HPDE6-E6E7 (cell line): ENCODE measurements at regions not wholly inside any gene's neighbourhood (a gene's known extent, or its start where the extent isn't known, plus 50 kb on each side); places are given as distances from the start of the nearest gene placed in this dataset.

ENCODE experiments used
- DNase-seq: peaks from one replicate; pipeline ENCODE4 v3.0.0; 2011; ENCODE audit warnings: missing footprints; ENCODE audit errors: extremely low spot score

DNA sequence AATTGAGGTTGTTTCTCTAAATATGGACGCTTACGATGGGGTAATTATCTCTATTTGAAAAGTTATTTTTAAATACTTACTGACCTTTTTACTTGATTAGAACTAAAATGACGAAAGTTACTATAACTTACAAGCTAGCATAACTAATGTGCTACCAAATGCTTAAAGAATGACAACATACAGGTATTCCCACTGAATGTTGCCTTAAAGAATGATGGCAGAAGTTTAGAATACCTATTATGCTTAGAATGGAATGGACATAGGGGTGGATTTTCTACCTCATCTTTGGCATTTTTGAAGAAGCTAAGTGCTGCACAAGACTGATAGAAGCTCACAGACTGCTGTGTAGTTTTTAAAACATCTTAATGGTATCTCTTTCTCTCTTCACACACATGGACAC, 284.8 kb downstream of the THBS2 start:
- no peak for DNase-seq

DNA sequence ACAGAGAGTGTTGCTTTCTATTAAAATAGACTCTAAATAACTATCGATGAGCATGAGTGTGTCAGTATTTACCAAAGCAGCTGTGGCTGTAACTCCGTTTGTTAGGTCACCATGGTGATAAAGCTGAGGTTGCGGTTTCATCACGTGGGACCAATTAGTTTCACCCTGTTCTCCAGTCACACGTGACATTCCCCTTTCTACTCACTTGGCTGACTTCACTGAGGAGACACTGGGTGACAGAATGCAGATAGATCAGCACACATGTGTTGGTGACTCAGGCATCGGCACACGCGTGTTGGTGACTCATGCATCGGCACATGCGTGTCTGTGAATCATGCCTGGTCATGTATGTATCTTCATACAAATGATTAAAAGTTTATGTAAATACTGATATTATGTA, 285.4 kb downstream of the THBS2 start:
- DNase-seq = peak; percentile 74

DNA sequence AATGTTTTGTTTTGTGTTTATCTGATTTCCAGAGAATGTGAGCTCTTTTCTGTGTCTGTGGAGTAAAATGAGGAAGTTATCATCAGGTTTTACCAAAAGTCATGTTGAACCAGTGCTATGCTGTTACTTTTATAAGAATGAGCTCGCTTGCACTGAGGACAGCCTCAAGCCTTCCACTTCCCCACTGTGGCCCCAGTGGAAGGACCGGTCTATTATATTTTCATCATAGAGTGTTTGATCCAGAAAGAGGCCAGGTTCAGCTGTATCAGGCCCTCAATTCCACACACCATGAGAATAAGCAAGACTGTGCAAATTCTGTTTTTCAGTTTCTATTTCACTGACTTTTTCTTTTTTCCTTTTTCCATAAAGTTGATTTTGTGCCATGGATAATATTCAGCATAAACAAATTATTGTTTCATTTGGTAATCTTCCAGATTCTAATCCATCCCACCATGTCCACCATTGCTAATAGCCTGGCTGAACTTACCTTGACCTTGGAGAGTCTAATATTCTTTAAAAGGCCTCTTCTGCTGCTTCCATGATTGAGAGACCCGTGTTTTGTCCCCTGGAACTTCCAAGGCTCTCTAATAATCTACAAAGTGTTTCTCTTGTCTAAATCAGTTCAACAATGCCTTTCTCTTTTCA, 286.2 kb downstream of the THBS2 start:
- DNase-seq = no peak

DNA sequence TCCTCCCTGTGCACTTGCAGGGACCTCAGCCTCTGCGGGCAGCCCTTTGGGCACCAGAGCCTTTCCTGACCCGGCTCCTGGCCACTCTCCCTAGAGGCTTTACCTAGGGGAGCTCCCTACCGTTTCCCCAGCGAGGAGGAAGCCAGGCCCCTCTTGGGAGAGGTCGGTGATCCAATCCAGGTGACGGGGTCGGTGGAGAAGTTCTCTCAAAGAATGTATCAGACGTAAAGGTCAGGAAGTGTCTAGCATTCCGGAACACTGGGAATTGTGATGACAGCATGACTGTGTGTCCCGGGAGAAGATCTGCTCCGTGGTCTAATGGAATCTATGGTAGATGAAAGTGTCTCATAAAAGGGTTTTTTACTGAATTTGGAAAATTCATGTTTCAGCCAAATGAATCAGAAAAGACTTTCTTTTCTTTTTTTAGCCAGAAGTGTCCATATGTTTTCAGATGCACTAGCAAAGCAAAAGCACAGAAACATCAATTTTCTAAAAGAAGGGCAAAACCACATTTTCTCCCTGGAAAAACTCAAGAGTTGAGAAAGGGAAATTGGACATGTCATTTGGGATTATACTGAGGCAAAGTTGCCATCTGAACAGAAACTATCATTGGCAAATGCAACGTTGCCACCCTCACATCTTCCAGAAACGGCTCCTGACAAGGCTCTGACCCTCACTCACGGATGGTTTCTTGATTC, 289.4 kb downstream of the THBS2 start:
- no peak for DNase-seq

DNA sequence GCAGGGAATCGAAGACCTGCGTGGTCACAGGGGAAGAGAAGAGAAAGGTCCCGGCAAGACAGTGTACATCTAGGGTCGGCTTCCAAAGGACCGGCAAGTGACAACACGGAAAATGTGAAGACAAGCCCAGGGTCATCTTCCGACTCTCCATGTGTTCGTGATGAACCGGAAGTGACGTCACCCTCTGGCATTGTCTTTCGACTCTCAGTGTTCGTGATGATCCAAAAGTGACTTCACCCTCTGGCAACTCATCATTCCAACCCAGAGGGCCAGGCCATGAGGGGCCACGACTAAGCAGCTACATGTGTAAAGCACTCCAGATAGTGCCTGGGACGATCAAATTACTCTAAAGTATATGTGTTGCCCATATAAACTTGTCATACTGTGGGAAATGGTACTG, 290.8 kb downstream of the THBS2 start:
- no peak for DNase-seq

DNA sequence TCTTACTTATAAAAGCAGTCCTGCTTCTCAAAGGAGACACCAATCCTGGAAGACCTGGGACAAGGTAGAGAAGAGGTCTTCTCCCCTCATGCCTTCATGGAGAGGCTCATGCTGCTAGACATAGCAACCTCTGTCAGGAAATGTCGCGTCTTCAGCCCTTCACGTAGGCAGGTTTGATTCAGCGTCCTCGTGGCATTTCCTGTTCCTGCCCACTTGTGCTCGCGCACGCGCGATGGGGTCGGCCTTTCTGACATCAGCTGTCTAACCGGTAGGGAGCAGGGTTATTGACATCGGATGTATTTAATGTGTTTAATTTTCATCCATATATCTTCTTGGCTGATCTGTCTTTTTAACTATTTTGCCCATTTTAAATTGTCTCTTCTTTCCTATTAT, 292.4 kb downstream of the THBS2 start:
- no peak for DNase-seq

DNA sequence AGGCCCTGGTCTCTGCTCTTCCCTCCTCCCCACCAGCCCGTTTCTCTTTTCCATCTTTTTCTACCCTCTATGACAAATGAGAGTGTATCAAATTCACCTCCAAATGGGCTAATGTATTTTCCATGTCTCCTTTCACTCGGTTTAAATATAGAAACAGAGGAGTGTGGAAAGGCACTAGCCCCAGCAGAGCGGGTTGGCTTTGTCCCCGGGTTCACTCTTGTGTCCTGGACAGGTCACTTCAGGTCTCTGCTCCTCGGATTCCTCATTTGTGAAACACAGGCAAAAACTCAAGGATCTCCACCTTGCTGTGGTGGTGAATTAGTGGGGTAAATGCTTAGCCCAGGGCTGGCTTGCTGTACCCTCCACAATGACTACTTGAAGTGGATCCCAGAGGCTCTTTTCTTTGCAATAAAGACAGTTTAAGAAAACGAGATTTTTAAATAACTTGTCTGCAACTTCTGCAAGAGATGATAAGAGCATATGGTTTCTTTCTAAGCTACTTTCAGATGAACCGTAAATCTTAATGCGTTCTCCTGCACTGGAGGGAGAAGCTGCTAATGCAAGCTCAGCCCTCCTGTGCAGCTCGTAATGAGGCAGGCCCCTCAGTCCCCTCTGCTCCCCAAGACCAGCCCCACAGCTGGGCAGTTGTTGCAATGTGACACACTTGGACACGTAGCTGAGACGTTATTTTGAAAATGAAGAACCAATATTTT, 292.9 kb downstream of the THBS2 start:
- DNase-seq = no peak

DNA sequence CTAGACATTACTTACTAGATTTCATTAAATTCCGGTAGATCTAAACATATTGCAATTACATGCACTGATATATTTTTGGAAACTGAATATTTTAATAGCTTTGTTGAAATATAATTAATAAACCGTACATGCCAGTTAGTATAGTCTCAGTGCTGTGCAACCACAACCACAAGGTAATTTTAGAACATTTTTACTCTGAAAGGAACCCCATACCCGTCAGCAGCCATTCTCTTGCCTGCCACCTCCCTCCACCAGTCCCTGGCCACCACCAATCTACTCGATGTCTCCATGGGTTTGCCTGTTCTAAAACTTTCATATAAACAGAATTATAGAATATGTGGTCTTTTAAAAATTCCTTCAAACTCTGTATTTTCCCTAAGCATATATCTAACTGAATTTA, 293.9 kb downstream of the THBS2 start:
- DNase-seq = no peak

DNA sequence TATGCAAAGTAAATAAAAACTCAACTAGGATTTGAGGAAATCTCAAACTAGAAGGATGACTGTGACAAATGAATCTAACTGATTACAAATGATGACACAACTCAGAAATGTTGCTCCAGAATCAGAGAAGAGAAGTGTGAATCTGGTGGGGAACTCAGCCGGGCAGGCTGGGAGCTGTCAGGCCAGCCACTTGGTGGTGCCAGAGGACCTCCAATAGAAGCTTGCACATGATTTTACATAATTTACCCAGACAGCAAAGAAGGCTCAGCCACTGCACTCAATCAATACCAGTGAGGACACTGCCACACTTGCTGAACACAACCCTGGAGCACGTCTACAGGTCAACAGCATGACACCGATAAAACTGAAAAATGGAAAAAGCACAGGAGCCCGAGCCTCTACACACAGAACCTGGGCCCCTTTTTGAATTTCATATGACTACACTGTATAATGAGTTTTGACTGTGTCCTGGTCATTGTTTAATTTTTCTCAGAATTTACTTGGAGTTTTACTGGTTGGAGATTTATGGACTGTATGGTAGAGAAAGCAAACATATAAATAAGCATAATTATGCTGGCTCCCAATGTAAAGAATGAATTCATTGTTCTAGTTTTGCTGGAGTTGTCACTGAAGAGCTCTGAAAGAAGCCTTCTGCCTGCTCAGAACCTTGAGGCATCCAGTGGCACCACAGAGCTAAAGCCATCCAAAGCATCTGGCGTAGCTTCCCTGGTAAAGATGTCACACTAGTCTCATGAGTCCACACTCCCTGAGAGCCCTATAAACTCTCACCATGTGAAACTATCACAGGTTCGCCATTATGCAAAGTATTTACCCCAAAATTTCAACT, 296.5 kb downstream of the THBS2 start:
- DNase-seq = peak; percentile 70

DNA sequence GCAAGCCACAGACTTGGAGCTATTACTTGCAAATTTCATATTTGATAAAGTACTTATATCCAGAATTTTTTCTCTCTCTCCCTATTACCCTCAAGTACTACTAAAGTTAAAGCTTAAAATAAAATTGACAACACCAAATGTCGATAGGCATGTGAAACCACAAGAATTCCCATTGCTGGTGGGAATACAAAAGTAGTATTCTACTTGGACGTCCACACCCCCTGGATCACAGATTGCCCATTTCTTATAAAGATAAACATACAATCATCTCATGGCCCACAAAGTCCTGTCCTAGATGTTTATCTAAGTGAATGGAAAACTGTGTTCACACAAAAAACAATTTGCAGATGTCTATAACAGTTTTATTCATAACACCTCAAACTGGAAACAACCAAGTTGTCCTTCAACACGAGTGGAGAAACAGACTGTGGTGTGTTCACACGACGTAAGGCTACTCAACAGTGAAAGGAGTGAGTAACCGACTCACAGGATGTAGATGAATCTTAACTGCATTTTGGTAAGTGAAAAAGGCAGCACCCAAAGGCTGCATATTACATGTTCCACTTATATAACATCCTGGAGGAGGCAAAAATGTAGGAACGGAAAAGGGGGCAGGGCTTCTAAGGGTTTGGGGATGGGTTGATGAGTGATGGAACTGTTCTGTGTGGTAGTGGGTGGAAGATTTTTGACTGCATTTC, 297.4 kb downstream of the THBS2 start:
- DNase-seq = no peak

DNA sequence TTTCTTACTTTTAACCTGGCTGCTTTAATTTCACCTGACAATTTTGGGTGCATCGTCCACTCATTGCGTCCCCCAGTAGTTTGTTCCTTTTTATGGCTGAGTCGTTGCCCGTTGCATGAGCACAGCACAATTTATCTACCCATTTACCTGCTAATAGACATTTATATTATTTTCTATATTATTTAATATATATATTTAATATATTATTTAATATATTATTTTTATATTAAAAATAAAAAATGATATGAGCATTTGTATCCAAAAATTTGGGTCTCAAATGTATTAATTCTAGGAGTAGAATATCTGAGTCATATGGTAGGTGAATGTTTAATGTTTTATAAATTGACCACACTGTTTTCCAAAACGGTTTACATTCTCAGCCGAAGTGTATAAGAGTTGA, 300.2 kb downstream of the THBS2 start:
- DNase-seq = no peak

DNA sequence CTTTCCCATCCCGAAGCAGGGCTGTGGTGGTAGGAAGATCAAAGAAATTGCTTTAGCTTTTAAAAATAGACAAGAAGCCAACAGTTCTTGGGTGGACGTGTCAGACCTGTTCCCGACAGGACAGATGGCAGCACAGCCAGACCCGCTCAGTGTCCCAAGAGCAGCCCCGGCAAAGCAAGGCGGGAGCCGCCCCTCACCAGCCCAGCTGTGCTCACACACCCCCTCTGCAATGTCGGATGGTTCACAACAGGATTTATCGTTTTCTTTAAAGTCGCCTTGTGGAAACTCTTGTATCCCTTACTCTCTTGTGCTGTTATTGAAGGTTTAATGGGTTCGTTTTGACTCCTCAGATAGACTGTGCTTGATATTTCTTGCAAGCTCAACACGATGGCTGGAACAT, 302.4 kb downstream of the THBS2 start:
- DNase-seq = no peak

DNA sequence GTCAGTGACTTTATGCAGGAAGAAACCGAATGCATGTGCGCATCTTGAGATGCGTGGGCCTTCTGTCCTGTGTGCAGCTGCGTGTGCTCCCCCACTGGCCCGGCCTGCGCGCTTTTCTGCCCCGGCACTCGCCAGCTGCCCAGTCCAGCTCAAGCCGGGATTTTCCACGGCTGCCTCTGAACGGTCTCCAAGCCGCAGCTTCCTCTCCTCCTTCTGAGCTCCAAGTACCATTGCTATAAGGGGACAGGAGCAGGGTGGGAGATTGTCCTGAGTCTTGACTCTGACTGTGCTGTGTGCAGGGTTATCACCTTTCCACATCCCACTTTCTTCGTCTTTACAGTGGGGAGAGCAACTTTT, 302.8 kb downstream of the THBS2 start:
- DNase-seq = no peak

DNA sequence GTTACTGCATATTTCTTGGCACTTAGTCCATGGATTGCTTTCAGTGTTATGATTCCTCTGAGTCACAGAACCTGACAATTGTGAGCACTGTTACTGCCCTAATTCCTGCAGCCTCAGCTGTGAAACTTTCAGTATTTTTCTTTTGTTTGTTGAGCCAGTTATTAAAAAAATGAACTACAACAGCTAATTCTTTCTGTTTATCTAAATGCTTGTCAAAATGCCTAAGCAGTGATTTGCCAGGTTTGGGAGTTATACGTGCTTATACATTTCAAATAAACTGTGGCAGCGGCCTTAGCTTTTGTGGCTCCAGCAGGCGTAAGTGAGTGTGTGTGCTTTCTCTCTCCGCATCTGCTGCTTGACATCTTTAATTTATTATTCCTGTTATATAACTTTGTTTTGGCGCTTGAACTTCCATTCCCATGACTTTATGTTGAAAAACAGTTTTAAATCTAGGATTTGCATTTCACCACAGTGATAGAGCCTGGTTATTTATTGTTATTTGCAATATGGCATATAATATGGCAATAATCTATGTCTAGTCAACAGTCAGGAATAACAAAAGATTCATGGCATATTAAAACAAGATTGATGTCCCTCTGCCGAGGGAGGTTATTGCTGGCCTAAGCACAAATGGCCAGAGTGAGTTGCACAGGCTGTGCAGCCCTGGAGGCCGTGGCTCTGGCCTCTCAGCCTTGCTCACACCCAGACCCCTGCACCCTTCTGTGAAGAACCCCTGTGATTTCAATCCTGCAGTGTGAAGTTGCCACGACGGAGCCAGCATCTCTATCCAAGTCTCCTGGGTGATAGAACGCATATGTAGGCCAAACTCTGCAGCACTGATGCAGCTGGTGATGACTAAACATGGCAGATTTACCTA, 303.4 kb downstream of the THBS2 start:
- no peak for DNase-seq

DNA sequence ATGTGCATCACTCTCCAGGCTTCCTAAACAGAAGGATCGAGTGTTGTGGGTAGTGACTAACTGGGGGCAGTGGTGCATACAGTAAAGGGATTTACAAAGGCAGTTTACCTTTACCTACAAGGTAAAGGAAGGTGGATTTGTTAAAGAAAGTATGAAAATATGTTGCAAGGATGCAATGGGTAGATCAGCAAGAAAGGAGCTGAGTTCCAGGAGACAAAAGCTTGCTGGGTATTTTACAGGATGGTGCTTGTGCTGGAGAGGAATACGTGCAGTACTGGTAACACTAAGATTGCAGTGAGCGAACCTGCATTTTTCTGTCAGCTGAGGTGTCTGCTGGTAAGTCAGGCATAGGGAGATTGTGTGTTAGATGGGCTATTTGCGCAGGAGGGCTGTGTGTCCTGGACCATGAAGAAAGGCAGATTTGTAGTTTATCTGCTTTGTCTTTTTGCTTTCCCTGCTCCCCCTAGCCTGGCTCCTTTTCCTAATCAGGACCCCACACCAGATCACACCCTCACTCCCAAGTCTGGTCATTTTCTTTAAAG, 304.6 kb downstream of the THBS2 start:
- no peak for DNase-seq

DNA sequence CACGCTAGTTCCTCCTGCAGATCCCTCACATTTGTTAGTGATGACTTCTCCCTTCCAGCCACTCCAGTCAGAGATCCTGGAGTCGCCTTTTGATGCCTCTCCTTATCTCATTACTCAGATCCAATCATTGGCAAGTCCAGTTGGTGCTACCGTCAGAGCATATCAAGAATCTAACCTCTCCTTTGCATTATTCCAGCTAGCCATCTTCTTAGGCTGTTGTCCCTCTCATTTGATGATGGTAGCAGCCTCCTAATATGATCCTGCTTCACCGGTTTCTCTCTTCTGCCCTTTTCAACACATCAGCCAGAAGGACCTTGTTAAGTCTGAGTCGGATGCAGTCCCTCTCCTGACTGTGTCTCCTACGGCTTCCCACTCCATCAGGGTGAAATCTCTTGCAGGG, 305.6 kb downstream of the THBS2 start:
- no peak for DNase-seq

DNA sequence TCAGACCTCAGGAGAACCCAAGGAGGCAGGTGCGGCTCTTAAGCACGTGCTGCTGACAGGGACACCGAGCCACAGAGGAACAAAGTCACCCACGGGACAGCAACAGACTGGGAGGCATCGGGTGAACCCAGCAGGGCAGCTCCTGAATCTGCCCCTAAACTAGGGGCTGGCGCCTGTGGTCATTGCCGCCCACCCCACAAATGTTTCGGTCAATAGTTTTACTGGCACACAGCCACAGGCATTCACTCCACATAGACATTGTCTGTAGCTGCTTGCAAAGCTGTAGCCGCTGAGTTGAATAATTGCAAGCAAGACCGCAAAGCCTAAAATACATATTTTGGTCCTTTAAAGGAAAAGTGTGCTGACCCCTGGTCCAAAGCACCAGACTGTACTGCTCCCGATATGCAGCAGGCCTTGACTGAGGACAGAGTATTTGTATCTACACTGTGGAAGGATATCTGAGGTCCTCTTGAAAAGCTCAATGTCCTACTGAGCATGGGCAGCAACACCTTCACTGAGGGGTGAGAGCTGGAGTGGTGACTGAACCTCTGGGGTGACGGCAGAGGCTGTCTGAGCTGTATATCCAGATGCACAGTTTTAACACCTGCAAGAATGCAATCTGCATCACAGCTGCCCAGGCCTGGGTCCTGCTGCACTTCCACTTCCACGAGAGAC, 310.3 kb downstream of the THBS2 start:
- no peak for DNase-seq

DNA sequence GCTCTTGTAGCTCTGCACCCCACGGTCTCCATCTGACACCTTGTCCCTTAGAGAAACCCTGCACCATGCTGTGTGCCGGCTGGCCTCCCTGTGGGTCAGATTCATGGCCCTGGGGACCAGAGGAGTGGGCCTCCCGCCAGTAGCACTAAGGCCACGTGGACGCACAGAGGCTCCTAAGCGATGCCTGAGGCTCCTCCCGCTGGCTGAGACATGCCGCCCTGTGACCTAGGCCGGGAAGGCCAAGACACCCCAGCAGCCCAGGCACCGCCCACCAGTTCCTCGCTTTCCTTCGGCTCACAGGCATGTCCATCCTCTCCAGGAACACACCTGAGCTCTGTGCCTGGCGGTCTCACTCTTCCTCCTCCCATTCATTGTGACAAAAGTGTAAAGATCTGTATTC, 311.0 kb downstream of the THBS2 start:
- DNase-seq = no peak

DNA sequence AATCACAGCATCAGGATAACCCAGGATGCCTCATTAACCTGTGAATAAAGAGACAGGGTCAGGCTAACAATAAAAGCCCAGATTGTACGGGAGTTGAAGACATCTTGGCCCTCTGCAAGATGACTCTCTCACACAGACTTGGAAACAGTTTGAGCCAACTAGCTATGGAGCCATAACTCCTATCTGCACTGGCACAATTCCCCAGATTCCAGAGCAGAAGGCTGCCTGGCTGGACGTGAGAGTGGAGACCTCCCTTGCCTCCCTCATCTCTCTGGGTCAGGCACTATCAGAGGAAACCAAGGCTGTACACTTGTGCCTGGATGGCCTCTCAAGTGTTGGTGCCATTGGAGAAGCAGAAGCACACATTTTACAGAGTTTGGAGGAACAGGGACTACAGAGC, 312.6 kb downstream of the THBS2 start:
- DNase-seq = no peak

DNA sequence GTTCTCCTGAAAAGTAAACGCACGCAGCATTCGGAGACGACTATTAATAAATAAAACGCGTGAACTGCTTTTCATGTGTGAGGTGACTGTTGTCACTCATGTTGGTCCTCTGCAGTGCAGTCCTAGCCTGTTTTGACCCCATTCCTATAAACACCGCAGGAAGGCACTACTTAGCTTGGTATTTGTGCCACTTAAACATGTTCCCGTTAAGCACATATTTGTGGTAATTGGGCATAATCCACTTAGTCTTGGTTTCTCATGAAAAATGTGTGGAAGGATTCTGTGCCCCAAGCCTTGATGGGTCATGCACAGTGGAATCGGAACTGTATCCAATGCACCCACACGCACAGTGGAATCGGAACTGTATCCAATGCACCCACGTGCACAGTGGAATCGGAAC, 313.9 kb downstream of the THBS2 start:
- no peak for DNase-seq
